Endothelial cell (in vitro differentiated cells): ENCODE measurements at regions not wholly inside any gene's neighbourhood (a gene's known extent, or its start where the extent isn't known, plus 50 kb on each side); places are given as distances from the start of the nearest gene placed in this dataset.

Experiments used
- DNase-seq: peaks from one replicate; pipeline ENCODE4 v3.0.0; 2021; ENCODE audit warnings: low spot score
- H3K27ac Mint-ChIP-seq: one replicate; pipeline ENCODE4 v1.8.0; 2021; ENCODE audit warnings: mixed read lengths, inconsistent platforms; ENCODE audit not compliant: unreplicated experiment
- H3K27me3 Mint-ChIP-seq: one replicate; pipeline ENCODE4 v1.8.0; 2021; ENCODE audit warnings: mild to moderate bottlenecking, moderate library complexity, mixed read lengths, inconsistent platforms; ENCODE audit not compliant: unreplicated experiment
- H3K36me3 Mint-ChIP-seq: one replicate; pipeline ENCODE4 v1.8.0; 2021; ENCODE audit warnings: mild to moderate bottlenecking, low read depth, mixed read lengths, inconsistent platforms; ENCODE audit not compliant: unreplicated experiment
- H3K4me1 Mint-ChIP-seq: one replicate; pipeline ENCODE4 v1.8.0; 2021; ENCODE audit warnings: mild to moderate bottlenecking, mixed read lengths, inconsistent platforms; ENCODE audit not compliant: unreplicated experiment
- H3K4me3 Mint-ChIP-seq: one replicate; pipeline ENCODE4 v1.8.0; 2021; ENCODE audit warnings: mild to moderate bottlenecking, mixed read lengths, inconsistent platforms; ENCODE audit not compliant: unreplicated experiment
- H3K9me3 Mint-ChIP-seq: one replicate; pipeline ENCODE4 v1.8.0; 2021; ENCODE audit warnings: mixed read lengths, inconsistent platforms; ENCODE audit not compliant: unreplicated experiment
- TF ChIP-seq, protein P1 (sequence below): fragments of 200-600 bp; sonication (generic); IDR thresholded peaks from one replicate; pipeline ENCODE4 v1.5.0; 2021; ENCODE audit warnings: antibody characterized with exemption; ENCODE audit not compliant: unreplicated experiment

GRCh38 chr7:124577256-124577655 lies 188.3 kb downstream of the GPR37 start:
- Mint-ChIP-seq H3K27ac (no peak overlapping the region), H3K4me1 (no peaks in the 10 kb centered on the region), H3K4me3 (no peak overlapping the region), H3K27me3 (no peaks in the 10 kb centered on the region), H3K36me3 (no peaks in the 10 kb centered on the region), H3K9me3 (no peaks in the 10 kb centered on the region)
- DNase-seq, result no peak
- TF ChIP-seq, protein P1, sequence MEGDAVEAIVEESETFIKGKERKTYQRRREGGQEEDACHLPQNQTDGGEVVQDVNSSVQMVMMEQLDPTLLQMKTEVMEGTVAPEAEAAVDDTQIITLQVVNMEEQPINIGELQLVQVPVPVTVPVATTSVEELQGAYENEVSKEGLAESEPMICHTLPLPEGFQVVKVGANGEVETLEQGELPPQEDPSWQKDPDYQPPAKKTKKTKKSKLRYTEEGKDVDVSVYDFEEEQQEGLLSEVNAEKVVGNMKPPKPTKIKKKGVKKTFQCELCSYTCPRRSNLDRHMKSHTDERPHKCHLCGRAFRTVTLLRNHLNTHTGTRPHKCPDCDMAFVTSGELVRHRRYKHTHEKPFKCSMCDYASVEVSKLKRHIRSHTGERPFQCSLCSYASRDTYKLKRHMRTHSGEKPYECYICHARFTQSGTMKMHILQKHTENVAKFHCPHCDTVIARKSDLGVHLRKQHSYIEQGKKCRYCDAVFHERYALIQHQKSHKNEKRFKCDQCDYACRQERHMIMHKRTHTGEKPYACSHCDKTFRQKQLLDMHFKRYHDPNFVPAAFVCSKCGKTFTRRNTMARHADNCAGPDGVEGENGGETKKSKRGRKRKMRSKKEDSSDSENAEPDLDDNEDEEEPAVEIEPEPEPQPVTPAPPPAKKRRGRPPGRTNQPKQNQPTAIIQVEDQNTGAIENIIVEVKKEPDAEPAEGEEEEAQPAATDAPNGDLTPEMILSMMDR, result no peak

GRCh38 chr7:124575176-124575575 lies 190.4 kb downstream of the GPR37 start:
- H3K9me3 Mint-ChIP-seq, result no peaks in the 10 kb centered on the region
- no peak overlapping the region for H3K4me3 Mint-ChIP-seq
- no peak for DNase-seq
- no peaks in the 10 kb centered on the region for H3K4me1 Mint-ChIP-seq
- TF ChIP-seq, protein P1, result no peak
- no peak overlapping the region for H3K27ac Mint-ChIP-seq
- H3K27me3 Mint-ChIP-seq, result no peaks in the 10 kb centered on the region
- H3K36me3 Mint-ChIP-seq, result no peaks in the 10 kb centered on the region

DNA sequence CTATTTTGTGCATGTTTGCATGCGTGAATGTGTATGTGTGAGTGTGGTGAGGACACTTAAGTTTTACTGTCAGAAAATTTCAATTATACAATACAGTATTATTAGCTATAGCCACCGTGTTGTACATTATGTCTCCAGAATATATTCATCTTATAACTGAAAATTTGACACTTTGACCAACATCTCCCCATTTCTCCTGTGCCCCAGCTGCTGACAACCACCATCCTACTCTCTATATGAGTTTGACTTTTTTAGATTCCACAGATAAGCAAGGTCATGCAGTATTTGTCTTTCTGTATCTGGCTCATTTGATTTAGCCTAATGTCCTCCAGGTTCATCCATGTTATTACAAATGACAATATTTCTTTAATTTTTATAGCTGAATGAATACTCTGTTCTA lies 195.0 kb downstream of the GPR37 start:
- H3K4me3 Mint-ChIP-seq, result no peak overlapping the region
- H3K27me3 Mint-ChIP-seq, result no peaks in the 10 kb centered on the region
- no peak for DNase-seq
- no peaks in the 10 kb centered on the region for H3K36me3 Mint-ChIP-seq
- H3K9me3 Mint-ChIP-seq, result no peaks in the 10 kb centered on the region
- peaks cover 4% of the 10 kb centered on the region for H3K4me1 Mint-ChIP-seq
- no peak overlapping the region for H3K27ac Mint-ChIP-seq
- TF ChIP-seq, protein P1, result no peak

- Mint-ChIP-seq H3K4me3 (no peak overlapping the region), H3K4me1 (peaks cover 4% of the 10 kb centered on the region), H3K27ac (no peak overlapping the region), H3K27me3 (no peaks in the 10 kb centered on the region), H3K9me3 (no peaks in the 10 kb centered on the region), H3K36me3 (no peaks in the 10 kb centered on the region)
- TF ChIP-seq, protein P1, result no peak
- DNase-seq, result peak; percentile 5
These were observed 199.0 kb downstream of the GPR37 start for GRCh38 chr7:124566583-124566982.

DNA sequence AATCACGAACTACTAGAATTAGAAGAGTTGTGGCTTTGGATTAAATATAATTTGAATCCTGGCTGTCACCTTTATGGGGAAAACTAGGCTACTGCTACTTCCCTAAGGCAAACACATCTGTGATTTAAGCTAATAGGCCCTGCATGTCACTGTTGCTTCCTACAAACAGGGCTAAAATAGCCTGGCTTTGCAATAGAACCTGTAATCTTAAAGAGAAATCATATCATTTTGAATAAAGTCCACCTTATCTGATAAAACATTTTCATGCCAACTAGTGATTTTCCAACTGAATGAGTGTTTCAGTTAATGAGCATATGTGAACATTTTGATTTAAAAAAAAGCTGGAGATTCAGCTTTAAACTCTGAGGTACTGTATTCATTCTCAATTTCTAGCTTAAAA lies 208.0 kb downstream of the GPR37 start:
- Mint-ChIP-seq H3K4me1 (no peaks in the 10 kb centered on the region), H3K27ac (no peak overlapping the region), H3K9me3 (no peaks in the 10 kb centered on the region), H3K27me3 (no peaks in the 10 kb centered on the region), H3K36me3 (no peaks in the 10 kb centered on the region), H3K4me3 (no peak overlapping the region)
- TF ChIP-seq, protein P1, result no peak
- DNase-seq, result no peak
